Fibroblast of skin of back (primary cell): ENCODE measurements at regions not wholly inside any gene's neighbourhood (a gene's known extent, or its start where the extent isn't known, plus 50 kb on each side); places are given as distances from the start of the nearest gene placed in this dataset.
"Not testable (repeated sequence)": the region's sequence is repeated elsewhere in the genome, so short reads cannot be mapped to it uniquely, and the experiment has no call there.

Experiments
- DNase-seq: peaks from one replicate; pipeline ENCODE4 v3.0.0-alpha.2; 2013

DNA sequence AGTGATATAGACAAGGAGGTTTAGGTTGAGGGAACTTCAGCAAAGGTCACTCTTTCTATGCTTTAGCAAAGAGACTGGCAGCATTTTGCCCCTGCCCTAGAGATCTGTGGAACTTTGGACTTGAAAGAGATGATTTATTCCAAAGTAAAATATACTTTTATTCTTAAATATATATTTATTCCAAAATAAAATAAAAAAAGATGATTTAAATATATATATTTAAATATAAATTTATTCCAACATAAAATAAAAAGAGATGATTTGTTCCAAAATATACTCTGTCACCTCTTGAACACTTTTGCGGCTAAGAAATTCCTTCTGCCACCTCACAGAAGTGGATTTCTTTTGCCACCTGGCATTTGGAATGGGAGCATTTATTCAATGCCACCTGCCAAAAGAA, 521.3 kb upstream of the CHORDC1 start:
- DNase-seq, result no peak

DNA sequence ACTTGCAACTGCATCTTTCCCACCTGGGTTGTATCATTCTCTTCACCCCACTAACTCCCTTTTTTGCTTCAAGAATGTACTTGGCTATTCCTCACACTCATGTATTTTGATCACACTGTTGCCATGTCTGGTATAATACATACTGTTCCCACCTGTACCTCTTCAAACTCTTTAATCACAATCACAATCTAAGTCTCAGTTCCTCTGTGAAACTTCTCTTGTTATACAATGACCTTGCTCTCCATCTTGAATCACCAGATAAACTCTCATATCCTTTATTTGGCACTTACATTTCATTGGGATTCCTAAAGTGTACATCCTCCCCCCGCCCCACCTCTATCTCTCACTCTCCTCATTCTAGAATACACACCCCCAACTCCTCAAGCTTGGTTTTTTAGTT, 516.0 kb upstream of the CHORDC1 start:
- DNase-seq, result no peak

DNA sequence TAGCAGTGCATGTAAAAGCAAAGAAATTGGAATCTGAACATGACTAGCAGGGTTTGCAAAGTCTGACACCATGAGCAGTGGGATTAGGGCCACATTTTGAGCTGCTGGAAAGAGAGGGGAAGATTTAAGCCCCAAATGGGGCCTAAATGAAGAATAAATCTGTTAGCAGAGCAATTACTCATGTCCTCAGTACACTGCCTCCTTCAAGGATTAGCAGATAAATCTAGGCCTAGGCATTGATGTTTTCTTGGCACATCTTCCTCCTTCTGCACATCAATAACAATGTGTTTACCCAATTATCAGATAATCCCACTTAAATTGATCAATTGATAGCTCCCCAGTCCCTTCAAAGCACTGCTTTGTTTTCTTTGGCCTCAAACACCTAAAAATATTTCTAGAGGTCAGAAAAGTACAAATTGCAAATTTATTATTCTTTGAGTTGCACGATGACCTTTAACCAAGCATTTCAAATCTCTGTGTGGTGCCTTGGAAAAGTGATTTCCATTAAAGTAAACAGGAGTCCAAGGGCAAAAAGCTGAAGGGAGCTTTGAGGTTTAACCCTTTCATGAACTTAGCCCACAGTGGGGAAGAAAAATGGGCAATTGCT, 514.7 kb upstream of the CHORDC1 start:
- DNase-seq, result no peak

DNA sequence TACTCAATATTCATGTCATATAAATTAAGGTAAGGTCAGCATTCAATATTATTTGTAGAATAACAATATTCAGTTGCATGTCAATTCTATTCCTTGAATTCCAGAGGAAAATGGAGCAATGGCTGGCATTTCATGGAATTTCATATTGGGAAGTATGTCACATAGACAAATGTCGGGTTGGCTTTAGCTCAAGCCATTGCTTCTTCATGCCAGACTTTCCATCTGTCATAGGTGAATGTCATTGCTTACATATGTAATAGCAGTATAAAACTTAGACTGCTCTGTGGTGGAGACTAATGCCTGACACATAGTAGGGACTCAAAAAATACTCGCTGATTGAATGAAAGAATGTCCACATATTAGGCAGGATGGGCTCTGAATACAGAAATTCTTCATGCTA, 509.6 kb upstream of the CHORDC1 start:
- no peak for DNase-seq

DNA sequence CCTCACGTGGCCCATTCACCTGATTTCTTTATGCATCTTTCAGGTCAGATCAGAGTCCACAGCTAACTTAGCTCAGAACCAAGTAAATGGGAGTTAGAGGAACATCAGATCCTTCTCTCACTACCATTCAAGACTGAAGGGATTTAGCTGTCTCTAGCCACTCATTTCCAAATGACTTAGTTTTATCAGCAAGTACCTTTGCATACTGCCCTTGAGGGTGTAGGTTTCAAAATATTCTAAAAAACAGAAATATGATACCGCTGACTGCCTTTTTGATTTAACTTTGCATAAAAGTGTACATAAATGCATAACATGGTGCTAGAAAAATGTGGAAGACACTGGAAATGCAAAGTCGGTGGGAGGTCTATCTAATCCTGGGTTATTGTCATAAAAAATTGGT, 500.6 kb upstream of the CHORDC1 start:
- no peak for DNase-seq

DNA sequence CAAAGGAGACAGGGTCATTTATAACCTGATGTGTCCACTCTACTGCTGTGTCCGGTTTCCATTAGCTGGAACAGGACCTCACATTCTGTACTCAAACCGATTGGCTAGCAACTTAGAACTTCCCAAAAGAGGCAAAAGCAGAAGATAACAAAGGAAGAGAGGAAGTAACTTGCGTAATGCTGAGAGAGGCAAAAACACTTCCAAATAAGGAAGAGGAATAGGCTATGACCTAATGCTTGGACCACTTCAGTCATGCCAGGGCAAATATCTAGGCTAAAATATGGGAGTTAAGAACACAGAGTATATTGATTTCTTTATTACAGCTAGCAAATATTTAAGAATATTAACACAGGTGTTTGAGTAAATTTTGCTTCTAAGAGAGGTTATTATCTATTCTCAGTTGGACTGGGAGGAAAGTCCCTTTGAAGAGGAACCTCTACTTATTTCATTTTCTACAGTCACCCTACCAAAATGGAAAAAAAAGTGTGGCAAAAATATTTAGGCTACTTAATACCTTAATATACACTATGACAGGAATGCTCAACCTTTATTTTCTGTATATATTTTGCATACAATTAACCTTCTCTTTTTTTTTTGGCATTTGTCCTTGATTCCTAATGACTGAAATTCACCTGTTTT, 499.8 kb upstream of the CHORDC1 start:
- DNase-seq, result peak; percentile 40

DNA sequence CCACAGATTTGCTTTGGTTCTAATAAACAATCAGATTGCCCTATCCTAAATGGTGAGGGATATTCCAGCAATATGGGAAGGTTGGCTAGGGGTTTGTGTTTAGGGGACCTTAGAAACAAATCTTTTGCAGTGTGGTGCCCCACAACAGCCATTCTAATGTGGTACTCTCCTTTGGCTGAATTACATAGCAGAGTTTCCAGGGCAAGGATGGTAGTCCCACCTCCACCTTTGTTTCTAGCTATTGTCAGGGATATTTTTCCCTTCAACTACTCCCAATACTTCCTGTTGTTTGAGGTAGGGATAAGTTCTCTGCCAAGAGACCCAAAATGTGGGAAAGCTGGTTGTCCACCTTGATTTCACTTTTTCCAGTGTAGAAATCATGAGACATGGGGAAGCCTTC, 494.7 kb upstream of the CHORDC1 start:
- DNase-seq, result no peak

DNA sequence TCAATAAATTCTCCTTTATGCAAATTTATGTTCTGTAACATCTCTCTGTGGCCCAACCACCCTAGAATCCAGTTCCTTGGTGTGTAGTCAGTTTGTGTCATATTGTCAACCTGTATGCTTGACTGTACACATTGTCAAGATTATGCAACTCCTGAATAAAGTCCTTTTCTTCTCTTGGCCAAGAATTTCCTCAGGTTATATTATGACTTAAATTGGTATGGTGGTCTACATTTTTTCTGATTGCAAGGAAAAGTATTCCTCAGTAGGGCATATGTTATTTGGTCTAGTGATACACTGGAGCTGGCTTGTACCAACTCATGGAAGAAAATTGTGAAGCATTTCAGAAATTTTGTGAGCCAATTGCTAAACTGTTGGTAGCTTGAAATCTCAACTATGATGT, 482.8 kb upstream of the CHORDC1 start:
- no peak for DNase-seq

DNA sequence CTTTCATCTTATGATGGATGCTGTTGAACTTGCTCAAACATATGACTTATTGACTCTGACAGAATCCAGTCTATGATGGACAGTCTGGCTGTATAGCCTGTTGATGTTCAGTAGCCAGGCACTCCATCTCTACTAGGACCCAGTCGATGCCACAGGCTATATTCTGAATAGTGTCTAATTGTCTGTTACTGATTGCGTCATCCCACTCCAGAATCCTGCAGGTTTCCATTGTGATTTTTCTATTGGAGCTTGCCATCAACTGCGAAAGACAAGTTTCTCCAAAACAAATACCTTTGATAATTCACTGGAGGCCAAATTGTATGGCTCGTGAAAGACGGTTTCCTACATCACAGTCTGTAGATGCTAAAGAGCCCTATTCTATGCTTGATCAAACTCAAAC, 481.7 kb upstream of the CHORDC1 start:
- DNase-seq, result no peak

DNA sequence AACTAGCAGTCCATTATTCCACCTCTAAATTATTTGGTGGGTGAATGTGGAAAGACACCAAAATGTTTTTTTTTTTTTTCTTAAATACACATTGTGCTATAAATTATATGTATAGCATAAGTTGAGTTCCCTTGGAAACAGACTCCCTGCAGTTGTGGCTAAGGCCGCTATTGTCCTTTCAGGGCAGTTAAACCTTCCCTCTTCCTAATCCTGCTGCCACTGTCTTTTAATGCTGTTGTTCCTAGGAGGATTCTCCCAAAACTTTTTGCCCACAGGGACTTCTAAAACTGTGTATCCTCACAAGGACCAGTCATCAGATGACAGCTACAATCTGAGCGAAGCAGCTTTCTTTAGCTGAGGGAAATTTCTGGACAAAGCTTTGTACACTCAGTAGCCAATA, 478.9 kb upstream of the CHORDC1 start:
- DNase-seq, result no peak

DNA sequence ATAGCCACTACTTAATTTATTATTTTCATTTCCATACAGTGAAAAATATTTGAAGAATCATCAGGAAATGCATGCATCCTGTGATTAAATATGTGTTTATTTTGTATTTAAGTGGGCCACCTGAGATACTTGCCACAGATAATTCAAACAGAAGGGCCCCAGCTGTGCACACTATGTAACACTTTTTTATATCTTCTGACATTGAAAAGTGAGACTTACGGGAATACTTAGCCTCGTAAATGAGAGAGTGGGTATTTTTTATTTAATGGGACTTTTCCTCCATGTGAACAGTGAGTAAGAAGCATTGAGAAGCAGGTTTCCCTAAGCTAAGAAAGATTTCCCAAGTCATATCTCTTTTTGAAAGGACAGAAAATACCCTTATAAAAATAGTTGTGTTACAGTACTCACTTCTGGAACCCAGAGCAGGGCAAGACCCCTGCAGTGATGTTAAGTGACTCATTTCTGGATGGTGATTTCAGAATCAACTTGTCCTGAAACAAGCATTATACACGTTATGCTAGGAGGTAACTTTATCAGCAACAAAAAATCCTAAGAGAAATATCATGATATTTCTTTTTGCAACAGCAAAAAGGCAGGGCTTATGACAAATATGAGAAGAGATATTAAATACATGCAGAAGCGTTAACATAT, 478.1 kb upstream of the CHORDC1 start:
- no peak for DNase-seq

DNA sequence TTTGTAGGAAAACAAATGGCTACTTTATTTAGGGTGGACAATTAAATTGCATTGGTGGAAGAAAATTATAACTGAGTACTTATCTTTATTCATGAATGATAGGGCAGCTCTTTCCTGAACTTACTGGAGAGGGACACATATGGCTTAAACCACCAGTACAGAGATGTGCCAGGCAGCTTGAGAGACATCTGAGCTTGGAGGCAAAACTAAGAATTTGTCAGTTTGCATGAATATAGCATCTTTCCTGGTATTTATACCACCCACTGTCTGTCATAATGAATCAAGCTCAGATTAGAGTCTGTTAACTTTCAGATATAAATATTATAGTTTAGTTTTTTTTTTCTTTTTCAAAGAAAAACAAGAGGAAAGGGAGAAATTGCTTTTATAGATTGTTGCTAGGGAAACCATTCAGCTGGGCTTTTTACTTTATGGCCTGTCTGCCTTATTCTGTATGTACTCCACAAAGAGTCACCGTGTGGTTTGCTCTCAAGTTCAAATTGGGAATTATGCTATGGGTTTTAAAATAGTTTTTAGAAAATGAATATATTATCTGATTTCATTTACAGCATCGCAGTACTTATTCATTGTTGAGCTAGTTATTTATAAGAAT, 477.0 kb upstream of the CHORDC1 start:
- no peak for DNase-seq

DNA sequence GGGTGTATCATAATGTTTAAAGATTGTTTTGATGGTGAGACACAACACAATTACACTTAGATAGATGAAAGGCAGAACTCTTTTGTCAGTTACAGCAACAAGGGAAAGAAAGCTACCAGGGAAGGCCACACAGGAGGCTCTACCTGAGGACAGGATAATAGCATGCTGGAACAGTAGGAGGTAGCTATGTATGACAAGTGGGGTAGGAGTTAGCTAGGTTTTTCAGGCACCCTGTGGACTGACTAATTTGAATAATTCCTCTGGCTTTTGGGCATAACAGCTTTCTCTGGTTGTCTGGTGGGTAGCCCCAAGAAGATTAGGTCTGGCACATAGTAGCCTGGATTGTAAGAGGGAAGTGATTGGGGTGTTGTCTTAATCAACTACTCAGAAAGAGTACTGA, 475.4 kb upstream of the CHORDC1 start:
- DNase-seq, result no peak

DNA sequence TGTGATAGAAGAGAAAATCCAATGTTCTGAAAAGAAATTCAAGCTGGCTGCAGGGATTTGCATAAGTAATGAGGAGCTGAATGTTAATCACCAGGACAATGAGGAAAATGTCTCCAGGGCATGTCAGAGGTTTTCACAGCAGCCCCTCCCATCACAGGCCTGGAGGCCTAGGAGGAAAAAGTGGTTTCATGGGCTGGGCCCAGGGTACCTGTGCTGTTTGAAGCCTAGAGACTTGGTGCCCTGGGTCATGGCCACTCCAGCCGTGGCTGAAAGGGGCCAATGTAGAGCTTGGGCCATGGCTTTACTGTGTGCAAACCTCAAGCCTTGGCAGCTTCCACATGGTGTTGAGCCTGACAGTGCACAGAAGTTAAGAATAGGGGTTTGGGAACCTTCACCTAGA, 452.6 kb upstream of the CHORDC1 start:
- DNase-seq, result not testable (repeated sequence)

DNA sequence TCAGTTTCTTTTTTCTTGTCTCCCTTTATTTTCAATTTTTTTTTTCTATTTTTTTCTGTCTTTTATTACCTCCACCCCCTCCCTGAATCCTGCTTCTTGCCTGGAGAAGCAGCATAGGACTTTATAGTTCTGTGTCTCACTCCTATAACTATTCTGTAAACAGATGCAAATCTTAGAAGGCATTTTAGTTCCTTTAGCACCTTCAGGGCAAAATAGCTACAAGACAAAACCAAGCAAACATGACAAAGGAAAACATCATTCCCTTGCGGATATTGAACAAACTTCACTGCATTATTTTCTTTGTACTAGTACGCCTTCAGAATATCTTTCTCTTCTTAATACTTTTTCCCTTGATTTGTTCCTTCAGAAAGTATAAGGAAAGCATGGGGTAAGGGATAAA, 446.2 kb upstream of the CHORDC1 start:
- DNase-seq, result no peak

DNA sequence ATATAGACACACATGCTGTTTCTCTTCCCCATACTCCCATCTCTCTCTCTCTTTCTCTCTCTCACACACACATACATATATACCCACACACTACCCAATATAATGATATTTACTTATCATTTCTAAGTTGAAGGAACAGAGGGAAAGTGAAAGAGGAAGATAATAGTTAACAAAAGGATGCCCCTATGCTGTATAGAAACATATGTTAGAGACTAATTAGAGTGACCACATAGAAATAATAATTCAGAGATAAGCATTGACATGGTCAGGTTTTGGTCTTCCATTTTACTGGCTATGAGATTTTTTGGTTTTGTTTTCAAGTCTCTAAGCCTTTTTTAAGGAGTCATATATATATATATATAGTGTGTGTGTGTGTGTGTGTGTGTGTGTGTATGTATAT, 445.7 kb upstream of the CHORDC1 start:
- DNase-seq, result no peak

DNA sequence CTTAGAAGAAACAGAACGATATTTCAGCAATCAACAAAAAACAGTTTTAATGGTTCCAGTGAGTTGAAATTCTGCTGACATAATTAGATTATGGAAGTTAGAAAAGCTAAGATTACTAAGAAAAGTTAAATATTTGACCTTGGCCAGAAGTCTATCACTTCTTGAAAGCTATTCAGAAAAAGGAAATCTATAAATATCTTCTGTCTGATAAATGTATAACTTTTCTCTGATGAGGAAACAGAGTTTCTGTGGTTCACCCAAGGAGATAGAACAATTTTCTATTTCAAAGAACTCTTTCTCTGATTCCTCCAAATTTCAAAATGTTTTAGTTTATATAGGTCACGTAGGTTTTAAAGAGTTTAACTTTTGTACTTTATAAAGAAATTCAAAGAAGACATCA, 438.4 kb upstream of the CHORDC1 start:
- no peak for DNase-seq

DNA sequence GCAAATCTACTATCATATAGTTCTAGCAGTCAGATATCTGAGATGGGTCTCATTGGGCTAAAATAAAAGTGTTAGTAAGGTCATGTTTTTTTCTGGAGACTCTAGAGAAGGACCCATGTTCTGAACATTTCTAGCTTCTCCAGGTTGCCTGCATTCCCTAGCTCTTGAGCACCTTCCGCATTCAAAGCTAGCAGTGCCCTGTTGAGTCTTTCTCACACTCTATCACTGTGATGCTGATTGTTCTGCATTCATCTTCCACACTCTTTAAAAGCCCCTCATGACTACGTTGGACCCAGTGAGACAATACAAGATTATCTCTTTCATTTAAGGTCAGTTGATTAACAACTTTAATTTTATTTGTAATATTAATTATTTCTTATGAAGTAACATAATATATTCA, 433.3 kb upstream of the CHORDC1 start:
- no peak for DNase-seq

DNA sequence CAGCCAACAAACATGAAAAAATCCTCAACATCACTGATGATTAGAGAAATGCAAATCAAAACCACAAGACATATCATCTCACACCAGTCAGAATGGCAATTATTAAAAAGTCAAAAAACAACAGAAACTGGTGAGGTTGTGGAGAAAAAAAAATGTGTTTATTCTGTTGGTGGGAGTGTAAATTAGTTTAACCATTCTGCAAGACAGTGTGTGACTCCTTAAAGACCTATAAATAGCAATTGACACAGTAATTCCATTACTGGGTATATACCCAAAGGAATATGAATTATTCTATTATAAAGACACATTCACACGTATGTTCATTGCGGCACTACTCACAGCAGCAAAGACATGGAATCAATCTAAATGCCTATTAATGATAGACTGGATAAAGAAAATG, 427.3 kb upstream of the CHORDC1 start:
- DNase-seq, result no peak

DNA sequence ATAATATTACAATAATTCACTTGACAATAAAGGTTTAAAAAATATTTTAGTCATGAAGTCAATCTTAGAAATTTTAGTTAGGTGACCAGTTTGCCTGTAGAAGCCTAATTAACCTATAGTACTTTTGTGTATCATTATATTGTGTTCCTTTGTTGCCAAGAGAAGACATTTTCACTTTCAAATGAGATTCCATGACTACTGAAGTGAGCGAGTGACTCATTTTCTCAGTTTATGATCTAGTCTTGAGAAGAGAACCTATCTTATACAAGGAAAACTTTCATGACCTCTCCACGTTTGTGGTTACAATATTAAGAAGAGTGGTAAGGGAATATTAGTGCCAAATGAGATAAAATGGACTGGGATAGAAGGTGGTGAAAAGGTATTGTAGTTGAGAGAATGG, 423.9 kb upstream of the CHORDC1 start:
- DNase-seq, result no peak

DNA sequence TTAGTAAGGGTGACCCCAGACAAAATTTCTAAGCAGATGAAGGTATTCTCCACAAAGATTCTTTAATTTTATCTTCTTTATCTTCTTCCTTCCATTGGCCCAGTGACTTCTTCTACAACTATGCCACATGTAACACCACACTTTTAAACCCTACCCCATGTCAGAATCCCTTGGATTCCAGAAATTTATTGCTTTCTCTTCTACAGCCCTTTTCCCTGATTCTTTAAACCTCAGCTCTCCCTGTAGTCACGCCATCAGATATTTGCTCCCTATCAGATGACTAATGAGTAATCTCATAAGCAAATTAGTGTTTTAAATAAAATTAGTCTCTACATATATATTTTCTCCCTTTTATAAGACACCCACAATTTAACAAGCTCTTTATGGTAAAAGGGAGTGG, 423.4 kb upstream of the CHORDC1 start:
- DNase-seq, result no peak

DNA sequence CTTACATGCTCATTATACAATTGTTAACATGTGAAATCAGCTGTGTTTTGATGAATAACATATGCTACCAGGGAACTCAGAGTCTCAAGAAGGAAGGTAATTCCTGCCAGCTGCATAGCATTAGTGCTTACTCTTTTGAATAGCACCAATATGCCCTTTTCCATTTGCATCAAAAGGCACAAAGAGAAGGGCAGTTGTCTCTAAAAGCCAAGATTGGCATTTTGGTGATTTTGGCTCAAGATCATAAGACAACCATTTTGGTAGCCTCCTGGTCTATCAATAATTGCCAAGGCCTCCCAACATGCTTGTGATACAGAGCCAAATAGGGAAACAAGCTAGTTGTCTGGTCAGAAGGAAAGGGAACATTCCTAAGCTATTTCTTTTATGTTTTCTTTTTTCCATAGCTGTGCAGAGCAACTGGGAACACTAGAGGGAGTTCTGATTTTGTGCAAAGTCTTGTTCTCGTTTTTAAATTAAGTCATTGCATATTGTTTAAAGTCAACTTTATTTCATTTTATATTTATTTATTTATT, 416.7 kb upstream of the CHORDC1 start:
- peak; percentile 41 for DNase-seq

DNA sequence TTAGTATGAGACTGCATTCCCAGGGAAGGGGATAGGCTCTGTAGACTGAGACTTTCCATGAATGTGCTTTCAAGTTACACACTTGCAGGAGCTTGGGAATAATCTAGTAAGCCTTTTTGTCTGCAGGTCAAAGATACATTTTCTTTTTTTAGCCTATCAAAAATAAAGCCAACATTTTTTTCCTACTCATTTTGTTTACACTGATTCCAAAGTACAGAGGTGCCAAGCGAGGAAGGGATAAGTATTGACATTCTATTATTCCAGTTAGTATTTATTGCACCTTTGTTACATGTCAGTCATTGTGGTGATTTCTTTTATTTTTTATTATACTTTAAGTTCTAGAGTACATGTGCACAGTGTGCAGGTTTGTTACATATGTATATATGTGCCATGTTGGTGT, 413.0 kb upstream of the CHORDC1 start:
- no peak for DNase-seq

DNA sequence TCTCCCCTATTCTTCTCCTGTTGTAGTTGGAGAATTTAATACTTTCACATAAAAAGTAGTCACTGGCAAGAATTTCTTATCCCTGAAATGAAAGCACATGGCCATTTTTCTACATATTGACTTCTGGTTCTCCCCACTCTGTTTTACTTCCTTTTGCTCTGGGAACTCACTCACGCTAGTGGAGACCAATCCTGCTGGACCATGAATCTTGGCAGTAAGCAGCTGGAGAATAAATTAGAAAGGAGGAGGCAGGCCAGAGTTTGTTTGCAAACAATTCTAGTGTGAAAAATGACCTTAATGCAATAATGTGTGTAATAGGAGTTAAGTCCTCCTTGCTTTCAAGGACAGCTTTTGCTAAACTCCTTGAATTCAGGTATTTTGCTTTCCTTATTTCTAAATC, 412.3 kb upstream of the CHORDC1 start:
- no peak for DNase-seq
